AG09309 (cell line): ENCODE measurements at regions not wholly inside any gene's neighbourhood (a gene's known extent, or its start where the extent isn't known, plus 50 kb on each side); places are given as distances from the start of the nearest gene placed in this dataset.

Experiments
- DNase-seq: peaks from one replicate; pipeline ENCODE4 v3.0.0-alpha.2; 2010; ENCODE audit warnings: low read depth
- H3K4me3 ChIP-seq: 2 replicates; pipeline ENCODE4 v1.5.1; 2011; ENCODE audit warnings: mild to moderate bottlenecking, low read depth, low read length, moderate library complexity; ENCODE audit not compliant: control insufficient read depth
- CTCF ChIP-seq: IDR thresholded peaks from 2 replicates; pipeline ENCODE4 v1.5.1; 2011; ENCODE audit warnings: mild to moderate bottlenecking, low read depth, low read length, inconsistent platforms; ENCODE audit not compliant: insufficient read depth, control insufficient read depth; ENCODE audit errors: missing control alignments

- TF ChIP-seq CTCF, result no peak
- no peak overlapping the region for H3K4me3 ChIP-seq
- DNase-seq, result no peak
Observed at GRCh38 chr4:67131224-67131623, 414.1 kb downstream of the CENPC start.

GRCh38 chr4:67130411-67130810 lies 414.9 kb downstream of the CENPC start:
- no peak for TF ChIP-seq CTCF
- DNase-seq, result no peak
- no peak overlapping the region for H3K4me3 ChIP-seq

GRCh38 chr4:67126570-67126969 lies 418.7 kb downstream of the CENPC start:
- no peak for DNase-seq
- no peak for TF ChIP-seq CTCF
- no peak overlapping the region for H3K4me3 ChIP-seq

- no peak overlapping the region for H3K4me3 ChIP-seq
- TF ChIP-seq CTCF, result no peak
- no peak for DNase-seq
Observed at GRCh38 chr4:67125636-67126514, 419.4 kb downstream of the CENPC start.

GRCh38 chr4:67124716-67125115 lies 420.6 kb downstream of the CENPC start:
- H3K4me3 ChIP-seq, result no peak overlapping the region
- no peak for TF ChIP-seq CTCF
- no peak for DNase-seq

GRCh38 chr4:67122029-67122428 lies 423.3 kb downstream of the CENPC start:
- no peak for TF ChIP-seq CTCF
- no peak overlapping the region for H3K4me3 ChIP-seq
- no peak for DNase-seq
